ENCODE measurements at regions not wholly inside any gene's neighbourhood (a gene's known extent, or its start where the extent isn't known, plus 50 kb on each side); places are given as distances from the start of the nearest gene placed in this dataset.

- no peak for DNase-seq
Observed at GRCh38 chr2:164155558-164155957, 419.8 kb upstream of the FIGN start.

- no peak for DNase-seq
Observed at GRCh38 chr2:164151522-164151921, 415.7 kb upstream of the FIGN start.

- no peak for DNase-seq
Observed at GRCh38 chr2:164150604-164151003, 414.8 kb upstream of the FIGN start.

- no peak for DNase-seq
Observed at GRCh38 chr2:164146441-164146840, 410.6 kb upstream of the FIGN start.

- no peak for DNase-seq
Observed at GRCh38 chr2:164145093-164145987, 409.5 kb upstream of the FIGN start.

- no peak for DNase-seq
Observed at GRCh38 chr2:164143183-164143930, 407.5 kb upstream of the FIGN start.

- DNase-seq, result no peak
Observed at GRCh38 chr2:164142755-164143154, 406.9 kb upstream of the FIGN start.

GRCh38 chr2:164141271-164141670, 405.5 kb upstream of the FIGN start:
- no peak for DNase-seq

- no peak for DNase-seq
Observed at GRCh38 chr2:164138750-164139149, 402.9 kb upstream of the FIGN start.

GRCh38 chr2:164134336-164134735, 398.5 kb upstream of the FIGN start:
- no peak for DNase-seq

GRCh38 chr2:164127971-164128527, 392.2 kb upstream of the FIGN start:
- DNase-seq, result no peak

GRCh38 chr2:164126960-164127660, 391.3 kb upstream of the FIGN start:
- DNase-seq, result no peak

- DNase-seq, result no peak
Observed at GRCh38 chr2:164115806-164116205, 380.0 kb upstream of the FIGN start.

- no peak for DNase-seq
Observed at GRCh38 chr2:164114937-164115336, 379.1 kb upstream of the FIGN start.

GRCh38 chr2:164112105-164112504, 376.3 kb upstream of the FIGN start:
- DNase-seq, result no peak

GRCh38 chr2:164110515-164110914, 374.7 kb upstream of the FIGN start:
- no peak for DNase-seq

GRCh38 chr2:164109006-164109405, 373.2 kb upstream of the FIGN start:
- DNase-seq, result no peak

- DNase-seq, result no peak
Observed at GRCh38 chr2:164103271-164103670, 367.5 kb upstream of the FIGN start.

GRCh38 chr2:164102366-164102765, 366.6 kb upstream of the FIGN start:
- no peak for DNase-seq

GRCh38 chr2:164091673-164092072, 355.9 kb upstream of the FIGN start:
- no peak for DNase-seq

GRCh38 chr2:164090533-164090932, 354.7 kb upstream of the FIGN start:
- no peak for DNase-seq

- no peak for DNase-seq
Observed at GRCh38 chr2:164084066-164084465, 348.3 kb upstream of the FIGN start.

- DNase-seq, result no peak
Observed at GRCh38 chr2:164080486-164080885, 344.7 kb upstream of the FIGN start.
